Activated CD8-positive, alpha-beta memory T cell treated with anti-CD3 and anti-CD28 coated beads for 24 hours (primary cell): ENCODE measurements at regions not wholly inside any gene's neighbourhood (a gene's known extent, or its start where the extent isn't known, plus 50 kb on each side); places are given as distances from the start of the nearest gene placed in this dataset.

Experiments
- DNase-seq: peaks from one replicate; pipeline ENCODE4 v3.0.0-alpha.2; 2020

DNA sequence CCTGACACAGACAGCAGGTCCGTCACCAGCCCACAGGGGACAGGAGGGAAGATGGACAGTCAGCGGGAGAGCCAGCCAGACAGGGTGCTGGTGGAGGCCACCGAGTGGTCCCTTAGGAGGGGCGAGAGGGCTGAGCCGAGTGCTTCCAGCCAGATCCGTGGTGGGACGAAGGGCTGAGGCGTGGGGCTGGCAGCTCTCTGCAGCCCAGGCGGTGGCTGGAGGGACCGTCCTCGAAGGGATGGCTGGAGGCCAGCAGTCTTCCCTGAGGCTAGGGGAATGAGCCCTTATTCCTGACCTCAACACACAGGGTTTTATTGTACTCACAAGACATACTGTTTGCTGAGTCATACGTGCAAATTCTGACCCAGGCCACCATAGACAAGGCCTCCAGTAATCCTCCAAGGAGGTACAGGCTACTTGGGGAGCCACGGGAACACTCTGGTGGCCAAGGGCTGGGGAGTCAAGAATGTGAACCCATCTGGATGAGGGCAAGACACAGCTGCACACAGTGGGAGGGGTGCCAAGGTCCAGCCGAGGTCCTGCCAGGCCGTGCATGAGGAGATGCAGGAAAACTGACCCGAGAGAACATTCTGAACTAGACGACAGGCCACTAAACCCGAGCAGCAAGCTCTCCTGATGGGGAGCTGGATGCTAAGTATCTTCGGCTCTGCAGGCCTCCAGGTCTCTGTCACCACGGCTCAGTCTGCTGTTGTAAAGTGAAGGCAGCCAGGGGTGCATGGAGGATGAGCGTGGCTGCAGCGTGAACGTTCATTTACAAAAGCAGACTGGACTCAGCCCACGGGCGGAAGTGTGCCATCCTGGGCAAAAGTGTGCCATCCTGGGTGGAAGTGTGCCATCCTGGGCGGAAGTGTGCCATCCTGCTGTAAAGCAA, 242.5 kb downstream of the TTLL2 start:
- DNase-seq: no peak

DNA sequence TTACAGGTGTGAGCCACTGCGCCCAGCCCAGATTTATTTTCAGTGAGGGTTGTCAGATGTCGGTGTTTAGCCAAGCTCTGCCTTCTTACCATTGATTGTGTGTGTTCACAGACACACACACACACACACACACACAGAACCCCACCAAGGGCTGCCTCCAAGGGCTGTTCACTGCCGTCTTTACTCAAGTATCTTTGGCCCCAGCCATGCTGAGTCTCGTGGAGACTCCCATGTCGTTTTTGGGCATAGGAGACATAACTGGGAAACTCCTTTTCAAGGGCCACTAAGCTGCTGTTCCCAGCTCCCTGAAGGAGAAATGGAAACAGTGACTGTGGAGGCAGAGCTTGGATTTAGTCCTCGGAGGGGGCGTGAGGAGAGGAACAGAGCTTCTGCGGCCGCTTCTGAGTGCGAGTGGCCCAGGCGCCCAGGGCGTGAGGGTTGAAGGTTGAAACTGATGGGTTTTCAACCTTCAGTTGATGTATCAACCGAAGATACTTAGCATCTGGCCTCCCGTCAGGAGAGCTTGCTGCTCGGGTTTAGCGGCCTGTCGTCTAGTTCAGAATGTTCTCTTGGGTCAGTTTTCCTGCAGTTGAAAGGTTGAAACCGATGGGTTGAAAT, 243.6 kb downstream of the TTLL2 start:
- no peak for DNase-seq

DNA sequence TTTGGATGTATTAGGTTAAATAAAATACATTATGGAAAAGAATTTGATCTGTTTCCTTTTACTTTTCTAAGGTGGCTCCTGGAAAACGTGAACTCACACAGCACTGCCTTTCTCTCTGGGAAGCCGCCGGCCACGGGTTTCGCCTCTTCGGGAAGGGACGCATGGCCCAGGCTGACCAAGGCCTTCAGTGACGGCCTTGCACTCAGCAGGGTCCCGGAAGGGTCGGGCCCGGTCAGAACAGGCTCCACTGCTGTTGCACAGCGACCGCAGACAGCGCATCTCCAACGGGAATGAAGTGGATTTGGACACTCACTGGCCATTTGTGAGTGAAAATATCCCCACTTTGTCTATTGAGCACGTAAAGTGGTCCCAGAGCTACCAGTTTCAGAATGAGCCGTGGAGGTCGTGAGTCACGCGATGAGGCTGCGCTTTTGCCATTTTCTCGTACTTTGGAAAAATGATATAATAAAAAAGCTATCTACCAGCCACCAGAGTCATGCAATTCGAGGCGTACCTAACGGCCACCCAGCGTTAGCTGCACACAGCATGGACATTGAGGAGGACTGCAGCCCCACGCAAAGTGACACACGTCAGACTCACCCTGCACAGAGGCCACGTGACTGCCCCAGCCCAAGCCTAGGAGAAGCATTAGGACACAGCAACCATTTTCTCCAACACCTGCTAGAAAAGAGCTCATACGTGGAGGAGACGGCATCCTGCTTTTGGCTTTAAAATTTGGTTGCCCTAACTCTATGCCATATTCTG, 244.3 kb downstream of the TTLL2 start:
- no peak for DNase-seq

DNA sequence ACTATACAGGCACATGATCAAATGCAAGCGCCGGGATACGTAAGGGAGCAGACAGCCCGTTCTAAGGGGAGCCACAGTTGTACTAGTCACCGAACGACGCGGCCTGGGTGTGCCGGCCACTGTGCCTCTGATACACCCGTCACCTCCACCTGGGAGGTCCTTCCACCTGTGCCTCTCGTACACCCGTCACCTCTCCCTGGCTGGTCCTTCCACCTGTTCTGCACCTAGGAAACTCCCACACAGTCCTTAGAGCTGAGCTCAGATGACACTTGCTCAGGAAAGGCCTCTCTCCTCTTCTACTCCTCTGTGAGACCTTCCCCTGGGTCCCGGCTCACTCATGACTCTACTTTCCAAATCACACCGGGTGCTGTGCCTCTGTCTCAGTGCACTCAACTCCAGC, 245.0 kb downstream of the TTLL2 start:
- DNase-seq: no peak

DNA sequence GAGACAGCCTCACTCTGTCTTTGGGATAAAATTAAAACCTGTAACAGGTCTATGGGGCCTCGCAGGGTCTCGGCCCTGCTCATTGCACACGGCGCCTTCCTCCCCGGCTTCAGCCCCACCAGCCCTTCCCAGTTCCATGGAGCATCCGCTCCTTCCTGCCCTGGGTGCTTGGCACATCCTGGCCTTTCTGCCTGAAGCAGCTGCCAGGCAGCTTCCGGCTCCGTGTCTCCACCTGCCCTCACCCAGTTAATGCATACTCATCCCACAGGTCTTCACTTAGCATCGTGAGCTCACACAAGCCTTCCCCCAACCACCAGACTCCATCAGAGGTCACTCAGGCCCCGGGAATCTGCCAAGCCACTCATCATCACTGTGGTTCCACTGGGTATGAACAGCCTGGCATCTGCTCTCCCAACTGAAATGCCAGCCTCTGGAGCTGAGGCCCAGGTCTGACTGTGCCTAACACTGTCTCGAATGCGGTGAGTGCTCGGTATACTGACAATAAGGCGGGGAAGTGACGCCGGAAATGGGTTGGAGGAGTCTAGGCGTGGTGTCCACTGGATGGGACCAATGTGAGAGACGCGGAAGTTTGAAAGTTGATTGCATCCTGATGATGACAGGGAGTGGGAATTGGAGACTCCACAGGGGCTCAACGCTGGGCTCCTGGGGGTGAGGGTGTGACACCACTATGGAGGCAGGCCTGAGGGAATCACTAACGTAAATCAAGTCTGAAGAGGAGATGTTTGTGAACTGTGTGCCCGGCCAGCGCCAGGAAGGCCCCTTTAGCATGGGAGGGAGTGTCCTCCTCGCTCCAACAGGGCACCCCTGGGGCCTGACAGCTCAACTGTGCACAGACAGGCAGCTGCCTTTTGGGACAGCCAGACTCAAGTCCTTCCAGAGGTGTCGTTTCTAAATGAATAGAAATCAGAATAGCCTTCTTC, 245.8 kb downstream of the TTLL2 start:
- DNase-seq: no peak

DNA sequence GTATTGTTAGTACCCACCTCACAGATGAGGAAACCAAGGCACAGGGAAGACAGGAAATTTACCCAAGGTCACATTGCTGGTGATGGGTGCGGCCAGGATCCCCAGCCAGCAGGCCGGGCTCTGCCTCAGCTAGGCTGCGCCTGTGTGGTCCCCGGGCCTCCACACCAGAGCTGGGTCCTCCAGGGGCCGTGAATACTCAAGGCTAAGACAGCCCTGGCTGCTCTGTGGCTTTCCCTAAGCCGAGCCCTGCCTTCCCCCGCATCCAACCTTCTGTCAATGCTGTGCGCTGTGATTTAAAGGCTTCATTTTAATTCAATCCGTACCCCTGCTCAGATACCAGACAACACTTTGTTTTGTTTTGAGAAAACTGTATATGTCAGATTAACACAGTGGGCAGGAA, 246.7 kb downstream of the TTLL2 start:
- no peak for DNase-seq

DNA sequence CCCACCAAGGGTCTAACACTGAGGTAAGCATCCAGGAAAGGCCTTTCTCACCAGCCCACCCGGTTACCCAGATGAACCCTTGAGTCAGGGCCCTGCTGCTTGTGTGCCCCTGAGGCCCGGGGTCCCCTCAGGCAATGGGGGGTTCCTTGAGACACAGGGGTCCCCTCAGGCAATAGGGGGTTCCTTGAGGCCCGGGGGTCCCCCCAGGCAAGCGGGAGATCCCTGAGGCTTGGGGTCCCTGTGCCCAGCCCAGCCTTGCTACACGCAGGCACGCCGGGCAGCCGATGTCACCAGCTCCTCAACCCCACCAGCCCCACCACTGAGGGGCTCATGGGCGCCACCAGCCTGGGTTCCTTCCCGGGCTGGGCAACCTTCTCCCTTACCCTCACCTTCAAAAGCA, 247.2 kb downstream of the TTLL2 start:
- DNase-seq: no peak

DNA sequence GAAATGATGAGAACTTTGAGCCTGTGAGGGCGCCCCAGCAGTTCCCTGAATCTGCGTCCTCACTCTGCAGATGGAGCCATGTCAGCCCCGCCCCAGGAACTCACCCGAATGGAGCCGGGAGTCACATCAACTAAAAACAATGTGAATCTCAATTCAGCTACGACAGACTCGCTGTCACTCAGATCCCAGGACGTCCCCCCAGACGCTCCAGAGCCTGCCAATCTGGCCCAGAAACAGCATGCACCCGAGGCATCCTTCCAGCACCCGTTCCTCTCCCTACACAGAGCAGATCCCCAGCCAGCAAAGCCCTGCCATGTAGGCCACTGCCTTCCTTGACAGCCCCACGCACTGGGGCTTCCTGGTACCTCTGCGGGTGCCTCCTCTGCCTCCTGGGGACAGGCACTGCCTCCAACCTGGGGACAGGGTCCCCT, 248.0 kb downstream of the TTLL2 start:
- DNase-seq: no peak

DNA sequence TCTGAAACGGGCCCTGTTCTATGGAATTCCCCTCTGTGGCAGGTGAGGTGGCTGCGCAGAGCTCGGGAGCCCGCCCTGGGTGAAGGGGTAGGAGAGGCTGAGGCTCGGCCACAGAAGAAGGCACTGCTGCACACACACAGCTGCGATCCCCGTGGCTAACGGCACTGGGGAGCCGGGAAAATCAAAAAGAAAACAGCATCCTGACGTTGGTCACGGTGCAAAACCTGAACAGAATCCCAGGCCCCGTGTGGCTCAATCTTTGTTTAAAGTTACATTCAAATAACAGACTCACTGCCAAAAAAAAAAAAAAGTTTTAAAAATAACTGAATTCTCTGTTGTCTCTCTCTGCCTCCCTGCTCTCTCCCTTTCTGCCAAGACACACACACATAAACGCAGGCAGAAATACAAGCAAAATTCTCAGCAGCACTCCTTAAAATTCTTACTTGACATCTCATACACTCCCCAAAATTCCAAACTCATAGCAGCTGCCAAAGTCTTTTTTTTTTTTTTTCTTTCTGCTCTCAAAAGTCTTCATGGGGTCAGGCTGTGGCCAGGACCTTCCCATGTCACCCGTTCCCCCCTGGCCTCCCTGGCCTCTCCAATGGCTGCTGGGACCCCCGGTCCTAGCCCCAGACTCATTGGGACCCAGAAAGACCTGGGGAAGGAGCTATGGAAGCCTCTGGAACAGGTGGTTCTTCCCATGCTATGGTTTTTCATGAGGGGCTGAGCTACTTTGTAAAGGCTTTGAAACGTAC, 248.8 kb downstream of the TTLL2 start:
- DNase-seq: no peak

DNA sequence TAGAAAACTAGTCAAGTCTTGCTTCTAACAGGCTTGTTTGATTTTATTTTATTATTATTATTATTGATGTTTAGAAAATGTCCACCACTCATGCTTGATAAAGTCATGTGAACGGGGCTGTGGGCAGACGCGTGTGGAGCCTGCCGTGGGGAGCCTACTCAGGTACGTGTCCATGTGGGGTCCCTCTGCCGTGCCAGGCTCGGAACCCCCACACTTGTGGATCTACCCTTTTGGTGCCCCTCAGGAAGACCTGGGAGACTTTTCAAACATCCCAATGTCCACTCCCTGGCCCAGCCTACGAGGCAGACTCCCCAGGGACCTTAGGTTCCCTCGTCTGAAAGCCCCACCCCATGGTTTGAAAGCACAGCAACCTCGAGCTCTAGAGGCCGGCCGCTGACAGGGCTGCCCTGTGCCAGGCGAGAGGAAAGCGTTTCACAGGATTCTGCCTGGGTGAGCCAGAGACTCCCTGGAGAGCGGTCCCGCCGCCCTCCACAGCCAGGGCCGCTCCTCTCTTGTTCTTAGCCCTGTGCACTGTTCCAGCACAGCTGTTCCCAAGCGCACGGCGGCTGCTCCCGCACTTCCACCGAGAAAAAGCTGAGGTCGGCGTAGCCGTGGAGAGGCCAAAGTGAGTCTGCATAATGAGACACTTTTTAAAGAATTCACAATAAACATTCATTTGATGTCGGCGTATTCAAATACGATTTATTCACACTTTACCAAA, 249.7 kb downstream of the TTLL2 start:
- DNase-seq: no peak

DNA sequence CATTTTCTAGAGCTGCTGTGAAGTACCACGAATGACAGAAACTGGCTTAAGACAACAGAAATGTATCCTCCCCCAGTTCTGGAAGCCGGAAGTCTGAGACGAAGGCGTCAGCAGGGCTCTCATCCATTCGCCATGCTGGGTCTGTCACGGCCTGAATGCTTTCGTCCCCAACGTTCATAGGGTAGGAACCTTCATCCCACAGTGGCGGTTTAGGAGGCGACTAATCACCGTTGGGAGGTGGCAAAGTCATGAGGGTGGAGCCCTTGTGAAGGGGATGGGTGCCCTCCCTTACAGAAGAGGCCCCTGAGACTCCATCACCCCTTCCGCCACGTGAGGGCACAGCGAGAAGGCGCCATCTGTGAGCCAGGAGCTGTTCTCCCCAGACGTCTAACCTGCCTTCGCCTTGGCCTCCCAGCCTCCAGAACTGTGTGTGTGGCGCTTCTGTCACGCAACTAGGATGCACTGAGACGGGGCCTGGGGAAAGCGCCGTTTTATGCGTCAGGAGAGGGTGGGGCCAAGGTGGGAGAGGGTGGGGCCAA, 250.3 kb downstream of the TTLL2 start:
- DNase-seq: no peak

DNA sequence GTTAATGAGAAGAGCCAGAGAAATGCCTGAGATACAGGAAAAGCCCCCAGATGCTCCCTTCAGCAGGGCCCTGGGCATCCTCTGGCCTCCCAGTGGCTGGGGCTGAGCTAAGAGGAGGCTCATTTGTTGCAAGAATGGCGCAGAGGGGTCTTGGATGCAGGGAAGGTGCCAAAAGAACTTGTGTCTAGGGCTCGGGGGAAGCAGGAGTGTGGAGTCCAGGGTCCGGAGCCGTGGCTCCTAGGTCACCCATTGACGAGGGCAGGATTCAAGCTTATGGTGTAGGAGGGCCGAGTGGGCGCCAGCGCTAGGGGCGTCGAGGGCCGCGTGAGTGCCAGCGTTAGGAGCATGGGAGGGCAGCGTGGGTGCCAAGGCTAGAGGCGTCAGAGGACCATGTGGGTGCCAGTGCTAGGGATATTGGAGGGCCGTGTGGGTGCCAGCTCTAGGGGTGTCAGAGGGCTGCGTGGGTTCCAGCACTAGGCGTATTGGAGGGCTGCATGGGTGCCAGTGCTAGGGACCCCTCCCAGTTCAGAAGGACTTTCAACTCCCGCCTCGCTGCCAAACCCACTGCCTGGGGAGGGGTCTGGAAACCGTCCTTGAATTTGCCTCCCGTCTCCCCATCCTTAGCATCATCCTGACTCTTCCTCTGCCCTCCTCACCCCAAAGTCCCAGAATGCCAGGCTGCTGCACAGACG, 250.5 kb upstream of the AFDN start:
- DNase-seq: no peak

DNA sequence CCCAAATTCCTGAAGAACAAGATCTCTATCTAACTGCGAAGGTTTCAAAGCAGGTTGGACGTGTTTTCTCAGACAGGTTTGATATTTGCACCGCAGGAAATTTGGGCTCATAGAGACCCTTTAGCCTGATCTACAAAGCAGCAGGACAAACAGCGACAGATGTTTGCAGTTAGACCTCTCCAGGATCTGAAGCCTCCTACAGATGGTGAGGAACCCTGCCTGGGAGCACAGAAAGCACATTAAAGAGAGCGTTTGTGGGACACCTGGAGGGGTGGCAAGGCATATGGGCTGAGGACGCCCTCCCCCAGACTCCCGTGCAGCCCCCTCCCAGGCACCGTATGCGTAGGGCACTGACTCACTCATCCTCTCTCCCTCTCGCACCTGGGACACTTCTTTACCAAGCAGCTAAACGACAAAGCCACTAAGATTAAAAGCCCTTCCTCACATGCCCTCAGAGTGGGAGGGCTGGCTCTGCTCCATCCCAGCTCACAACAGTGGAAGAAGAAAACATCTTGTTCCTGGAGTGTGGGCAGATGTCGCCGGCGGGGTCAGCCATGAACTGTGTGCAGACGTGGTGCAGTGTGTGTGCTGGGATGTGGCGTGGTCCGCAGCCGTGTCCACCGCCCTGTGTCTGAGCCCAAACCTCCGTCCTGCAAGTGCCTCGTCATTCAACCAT, 249.7 kb upstream of the AFDN start:
- no peak for DNase-seq

DNA sequence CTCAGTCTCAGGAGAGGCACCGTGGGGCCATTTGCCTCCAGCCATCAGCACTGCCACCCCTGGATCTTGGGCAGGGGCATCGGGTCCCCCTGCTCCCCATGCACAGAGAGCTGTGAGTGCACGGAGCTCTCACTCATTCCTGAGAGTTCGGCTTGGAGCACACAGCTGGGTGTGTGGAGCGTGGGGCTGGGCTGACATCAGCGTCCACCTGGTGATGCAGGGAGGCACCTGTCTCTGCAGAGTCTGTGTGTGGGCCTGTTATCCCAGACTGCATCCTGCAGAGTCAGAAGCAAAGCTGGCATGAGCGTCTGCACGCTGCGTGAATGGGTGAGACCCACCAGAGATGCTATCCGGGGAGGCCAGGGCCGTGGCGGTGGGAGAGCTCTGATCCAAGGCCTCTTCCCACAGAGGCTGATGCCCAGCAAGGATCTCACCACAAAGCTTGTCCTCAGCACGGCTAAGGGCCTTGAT, 248.8 kb upstream of the AFDN start:
- no peak for DNase-seq

DNA sequence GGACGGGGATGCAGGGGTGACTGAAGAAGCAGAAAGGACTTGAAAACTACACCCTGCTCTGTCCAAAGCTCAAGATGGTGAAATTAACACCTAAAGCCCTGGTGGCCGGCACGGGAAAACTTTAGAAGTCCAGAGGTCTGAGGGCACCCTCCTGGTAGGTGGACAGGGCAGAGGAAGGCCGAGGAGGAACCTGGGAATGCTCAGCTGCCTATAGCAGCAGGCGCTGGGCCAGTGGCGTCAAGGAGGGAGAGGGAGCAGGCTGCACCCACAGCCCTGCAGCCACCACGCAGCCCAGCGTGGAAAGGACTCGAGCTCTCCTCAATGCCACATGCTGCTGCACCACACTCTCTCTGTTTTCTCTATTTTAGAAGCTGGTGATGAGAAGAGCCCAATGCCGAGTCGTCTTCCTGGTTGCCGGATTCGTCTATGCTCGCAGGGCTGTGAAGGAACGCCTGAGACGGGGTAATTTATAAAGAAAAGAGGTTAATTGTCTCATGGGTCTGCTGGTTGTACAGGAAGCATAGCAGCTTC, 248.3 kb upstream of the AFDN start:
- no peak for DNase-seq

DNA sequence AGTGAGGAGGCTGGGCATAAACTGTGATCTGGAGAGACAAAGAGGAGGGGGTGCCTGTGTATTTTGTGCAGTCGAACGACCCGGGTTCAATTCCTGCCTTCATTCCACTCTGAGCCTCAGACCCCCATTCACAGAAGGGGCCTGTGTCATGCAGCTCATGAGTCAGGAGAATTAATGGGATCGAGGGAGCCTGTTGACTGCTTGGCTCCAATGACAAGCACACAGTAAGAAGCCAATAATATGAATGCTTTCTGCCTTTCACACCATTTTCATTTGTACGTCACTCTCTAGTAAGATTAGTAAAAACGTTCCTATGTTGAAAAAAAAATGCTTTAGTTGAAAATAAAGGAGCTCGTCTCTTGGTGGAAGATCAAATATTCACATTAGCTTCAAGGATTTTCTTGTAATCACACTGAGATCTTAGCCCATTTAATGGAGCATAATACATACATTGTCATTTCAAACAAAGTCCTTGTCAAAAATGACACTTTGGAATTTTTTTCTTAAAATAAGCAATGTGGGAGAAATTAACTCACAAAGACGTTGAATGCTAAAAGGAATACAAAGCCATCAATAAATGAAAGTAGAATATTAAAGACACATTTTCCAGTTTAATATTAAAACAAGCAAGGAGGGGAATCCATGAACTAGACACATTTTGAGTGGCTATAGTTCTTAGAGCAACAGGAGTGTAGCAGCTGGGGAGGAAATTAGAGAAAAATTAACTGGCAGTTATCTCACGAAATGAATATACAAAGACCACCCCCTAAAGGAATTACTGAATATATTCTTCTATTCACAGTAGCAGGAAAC, 246.7 kb upstream of the AFDN start:
- no peak for DNase-seq

DNA sequence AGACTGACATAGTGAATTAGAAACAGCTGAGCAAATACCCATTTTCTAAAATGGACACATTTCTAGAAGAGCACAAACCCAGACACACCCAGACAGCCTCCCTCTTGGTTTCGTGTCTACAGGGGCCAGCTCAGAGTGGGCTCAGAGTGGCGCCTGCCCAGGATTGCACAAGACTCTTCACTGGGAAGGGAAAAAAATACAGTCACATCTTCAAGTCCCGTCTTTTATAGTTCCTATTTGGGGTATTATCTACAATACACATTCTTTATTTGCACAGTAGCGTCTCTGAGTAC, 246.1 kb upstream of the AFDN start:
- no peak for DNase-seq

DNA sequence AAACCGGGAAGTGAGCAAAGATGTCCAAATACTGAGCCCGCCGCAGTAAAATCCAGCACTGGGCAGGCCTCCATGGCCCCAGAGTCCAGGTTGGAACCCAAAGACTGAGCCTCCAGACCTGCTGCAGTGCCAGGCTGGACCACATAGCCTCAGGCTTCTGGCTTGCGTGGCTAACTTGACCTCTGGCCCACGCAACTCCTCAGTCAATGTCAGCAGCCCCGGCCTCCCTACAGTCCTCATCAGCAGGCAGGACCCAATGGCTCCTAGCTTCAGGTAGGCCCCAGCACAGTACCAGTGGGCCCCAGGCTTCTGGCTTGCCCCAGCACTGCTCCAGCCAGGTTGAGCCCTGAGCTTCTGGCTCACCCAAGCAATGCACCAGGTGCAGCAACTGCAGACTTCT, 245.1 kb upstream of the AFDN start:
- no peak for DNase-seq

DNA sequence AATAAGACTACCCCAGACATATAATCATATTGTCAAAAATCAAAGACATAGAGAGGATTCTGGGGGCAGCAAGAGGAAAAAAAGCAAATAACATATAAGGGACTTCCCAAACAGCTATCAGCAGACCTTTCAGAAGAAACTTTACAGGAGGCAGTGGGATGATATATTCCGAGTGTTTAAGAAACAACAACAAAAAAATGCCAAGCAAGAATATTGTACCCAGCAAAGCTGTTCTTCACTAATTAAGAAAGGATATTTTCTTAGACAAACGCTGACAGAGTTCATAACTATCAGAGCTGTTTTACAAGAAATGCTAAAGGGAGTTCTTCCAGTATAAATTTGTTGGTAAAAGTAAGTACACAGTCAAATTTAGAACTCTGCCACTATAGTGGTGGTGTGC, 243.3 kb upstream of the AFDN start:
- DNase-seq: no peak
